ENCODE measurements at regions not wholly inside any gene's neighbourhood (a gene's known extent, or its start where the extent isn't known, plus 50 kb on each side); places are given as distances from the start of the nearest gene placed in this dataset.

DNA sequence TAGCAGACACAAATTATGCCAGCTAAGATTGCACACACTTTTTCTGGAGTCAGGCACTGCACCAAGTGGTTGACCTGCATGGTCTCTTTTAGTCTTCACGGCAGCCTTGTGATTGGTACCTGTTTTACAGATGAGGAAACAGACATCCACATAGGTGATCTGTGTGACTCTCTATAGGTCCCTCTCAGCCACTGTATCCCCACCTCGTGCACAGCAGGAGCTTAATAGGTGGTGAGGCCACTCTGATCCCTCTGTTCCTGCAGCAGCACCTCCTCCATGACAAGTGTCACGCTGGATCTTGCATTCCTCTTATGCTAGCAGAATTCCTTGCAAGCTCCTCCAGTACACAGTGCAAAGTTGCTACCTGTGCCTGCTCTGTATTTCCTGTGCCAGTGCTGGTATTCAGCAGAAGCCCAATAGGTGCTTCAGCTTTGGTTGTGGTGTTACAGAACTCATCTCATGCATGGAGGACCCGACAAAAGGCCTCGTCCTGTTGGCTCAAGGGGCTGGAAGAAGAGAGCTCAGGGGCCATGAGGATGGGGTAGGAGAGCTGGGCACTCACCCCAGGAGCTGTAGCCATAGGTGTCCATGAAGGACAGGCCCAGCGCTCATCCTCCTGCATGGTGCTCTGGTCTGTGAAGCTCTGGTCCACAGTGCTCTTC lies 546.7 kb downstream of the PTPRU start:
- Histone ChIP-seq H3K4me3 (ENCODE audit: low read depth, low read length) (no peak overlapping the region), H3K27ac (ENCODE audit: low read depth, low read length) (no peak overlapping the region), H3K36me3 (ENCODE audit: insufficient read depth, low read length) (no peaks in the 10 kb centered on the region), H3K79me2 (ENCODE audit: control insufficient read depth, insufficient read depth, low read length, unreplicated experiment) (no peaks in the 10 kb centered on the region), H2AFZ (ENCODE audit: low read length, unreplicated experiment) (no peak overlapping the region), H3K27me3 (ENCODE audit: insufficient read depth, low read length) (peaks cover 37% of the 10 kb centered on the region), H3K4me1 (ENCODE audit: control insufficient read depth, insufficient read depth, low read length, unreplicated experiment) (no peaks in the 10 kb centered on the region)

DNA sequence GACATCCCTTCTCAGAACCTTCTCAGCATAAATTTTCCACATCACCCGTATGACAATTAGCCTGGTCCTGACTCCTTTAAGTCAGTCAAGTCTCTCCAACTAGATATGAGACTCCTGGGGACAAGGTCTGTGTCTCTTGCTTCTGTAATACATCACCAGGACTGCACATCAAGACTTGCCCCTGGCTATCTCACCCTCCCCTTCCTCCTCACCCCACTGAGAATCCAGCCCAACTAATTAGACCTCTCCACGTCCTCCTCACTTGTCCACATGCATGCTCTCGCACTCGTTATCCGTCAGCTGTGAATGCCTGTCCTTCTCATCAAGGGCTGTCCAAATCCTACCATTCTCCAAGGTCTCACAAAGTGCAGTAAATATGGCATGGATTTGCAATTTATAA lies 542.8 kb downstream of the PTPRU start:
- Histone ChIP-seq H3K4me1 (ENCODE audit: control insufficient read depth, insufficient read depth, low read length, unreplicated experiment) (no peaks in the 10 kb centered on the region), H2AFZ (ENCODE audit: low read length, unreplicated experiment) (no peak overlapping the region), H3K27me3 (ENCODE audit: insufficient read depth, low read length) (peaks cover 37% of the 10 kb centered on the region)

GRCh38 chr1:29777522-29777921 lies 541.2 kb downstream of the PTPRU start:
- H3K79me2 ChIP-seq (ENCODE audit: control insufficient read depth, insufficient read depth, low read length, unreplicated experiment): no peaks in the 10 kb centered on the region
- H3K27me3 ChIP-seq (ENCODE audit: insufficient read depth, low read length): peaks cover 37% of the 10 kb centered on the region
- no peaks in the 10 kb centered on the region for H3K36me3 ChIP-seq (ENCODE audit: insufficient read depth, low read length)
- no peak overlapping the region for H2AFZ ChIP-seq (ENCODE audit: low read length, unreplicated experiment)
- no peak overlapping the region for H3K27ac ChIP-seq (ENCODE audit: low read depth, low read length)
- H3K4me3 ChIP-seq (ENCODE audit: low read depth, low read length): no peak overlapping the region
- H3K4me1 ChIP-seq (ENCODE audit: control insufficient read depth, insufficient read depth, low read length, unreplicated experiment): no peaks in the 10 kb centered on the region

More for the DNA sequence above, 542.8 kb downstream of the PTPRU start:
- H3K4me3 ChIP-seq (ENCODE audit: low read depth, low read length): no peak overlapping the region
- no peaks in the 10 kb centered on the region for H3K36me3 ChIP-seq (ENCODE audit: insufficient read depth, low read length)
- H3K79me2 ChIP-seq (ENCODE audit: control insufficient read depth, insufficient read depth, low read length, unreplicated experiment): no peaks in the 10 kb centered on the region
- no peak overlapping the region for H3K27ac ChIP-seq (ENCODE audit: low read depth, low read length)

DNA sequence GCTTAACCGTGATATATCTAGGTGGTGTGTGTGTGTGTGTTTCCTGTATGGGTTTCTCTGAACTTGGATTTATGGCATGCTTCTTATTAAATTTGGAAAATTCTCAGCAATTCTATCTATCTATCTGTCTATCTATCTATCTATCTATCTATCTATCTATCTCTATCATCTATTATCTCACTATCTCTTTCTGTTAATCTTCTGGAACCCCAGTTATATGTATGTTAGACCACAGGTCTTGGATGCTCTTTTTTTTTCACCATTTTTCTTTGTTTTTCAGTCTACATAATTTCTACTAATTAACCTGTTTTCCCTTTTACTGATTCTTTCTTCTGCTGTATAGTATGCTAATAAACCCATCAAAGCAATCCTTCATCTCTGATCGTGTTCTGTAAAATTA lies 538.0 kb downstream of the PTPRU start:
- H3K36me3 ChIP-seq (ENCODE audit: insufficient read depth, low read length): no peaks in the 10 kb centered on the region
- no peaks in the 10 kb centered on the region for H3K4me1 ChIP-seq (ENCODE audit: control insufficient read depth, insufficient read depth, low read length, unreplicated experiment)
- H3K27ac ChIP-seq (ENCODE audit: low read depth, low read length): no peak overlapping the region
- H3K4me3 ChIP-seq (ENCODE audit: low read depth, low read length): no peak overlapping the region
- no peaks in the 10 kb centered on the region for H3K79me2 ChIP-seq (ENCODE audit: control insufficient read depth, insufficient read depth, low read length, unreplicated experiment)
- no peak overlapping the region for H2AFZ ChIP-seq (ENCODE audit: low read length, unreplicated experiment)
- H3K27me3 ChIP-seq (ENCODE audit: insufficient read depth, low read length): peaks cover 9% of the 10 kb centered on the region

- Histone ChIP-seq H3K4me1 (ENCODE audit: control insufficient read depth, insufficient read depth, low read length, unreplicated experiment) (no peaks in the 10 kb centered on the region), H2AFZ (ENCODE audit: low read length, unreplicated experiment) (no peak overlapping the region)
Observed at GRCh38 chr1:29772584-29773100, 536.3 kb downstream of the PTPRU start.

DNA sequence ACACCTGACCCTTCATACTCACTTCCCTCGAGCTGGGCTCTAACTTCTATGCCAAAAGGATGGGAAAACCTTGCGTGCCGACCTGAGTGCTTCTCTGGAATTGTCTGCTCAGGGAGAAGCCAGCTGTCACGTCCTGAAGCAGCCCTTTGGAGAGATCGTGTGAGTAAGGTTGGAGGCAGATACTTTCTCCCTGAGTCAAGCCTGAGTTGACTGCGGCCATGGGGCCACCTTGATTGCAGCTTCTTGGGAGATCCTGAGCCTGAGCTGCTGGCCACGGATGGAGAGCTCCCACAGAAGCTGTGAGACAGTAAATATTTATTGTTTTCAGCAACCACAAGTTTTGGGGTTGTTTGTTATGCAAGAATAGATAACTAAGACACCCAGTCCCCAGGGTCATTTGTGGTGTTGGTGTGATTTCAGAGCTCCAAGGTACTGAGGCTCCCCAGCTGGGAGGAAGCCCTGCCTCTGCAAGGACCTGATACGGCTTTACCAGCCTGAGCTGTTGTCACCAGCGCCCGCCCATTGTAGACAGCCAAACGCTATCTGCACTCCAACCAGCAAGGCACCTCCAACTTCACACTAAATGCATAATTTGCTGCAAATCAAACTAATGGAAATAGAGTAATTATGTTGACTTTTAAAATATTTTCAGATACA lies 531.6 kb downstream of the PTPRU start:
- Histone ChIP-seq H3K36me3 (ENCODE audit: insufficient read depth, low read length) (no peaks in the 10 kb centered on the region), H3K27me3 (ENCODE audit: insufficient read depth, low read length) (peaks cover 21% of the 10 kb centered on the region), H2AFZ (ENCODE audit: low read length, unreplicated experiment) (no peak overlapping the region), H3K79me2 (ENCODE audit: control insufficient read depth, insufficient read depth, low read length, unreplicated experiment) (no peaks in the 10 kb centered on the region), H3K27ac (ENCODE audit: low read depth, low read length) (no peak overlapping the region), H3K4me3 (ENCODE audit: low read depth, low read length) (no peak overlapping the region), H3K4me1 (ENCODE audit: control insufficient read depth, insufficient read depth, low read length, unreplicated experiment) (no peaks in the 10 kb centered on the region)

More at GRCh38 chr1:29772584-29773100, 536.3 kb downstream of the PTPRU start:
- Histone ChIP-seq H3K27me3 (ENCODE audit: insufficient read depth, low read length) (no peaks in the 10 kb centered on the region; the same call in 1 of the 2 replicates), H3K4me3 (ENCODE audit: low read depth, low read length) (no peak overlapping the region), H3K79me2 (ENCODE audit: control insufficient read depth, insufficient read depth, low read length, unreplicated experiment) (no peaks in the 10 kb centered on the region), H3K27ac (ENCODE audit: low read depth, low read length) (no peak overlapping the region), H3K36me3 (ENCODE audit: insufficient read depth, low read length) (no peaks in the 10 kb centered on the region)

GRCh38 chr1:29767088-29767685 lies 530.9 kb downstream of the PTPRU start:
- Histone ChIP-seq H3K4me1 (ENCODE audit: control insufficient read depth, insufficient read depth, low read length, unreplicated experiment) (no peaks in the 10 kb centered on the region), H3K27me3 (ENCODE audit: insufficient read depth, low read length) (peaks cover 27% of the 10 kb centered on the region), H3K79me2 (ENCODE audit: control insufficient read depth, insufficient read depth, low read length, unreplicated experiment) (no peaks in the 10 kb centered on the region), H3K36me3 (ENCODE audit: insufficient read depth, low read length) (no peaks in the 10 kb centered on the region), H3K4me3 (ENCODE audit: low read depth, low read length) (no peak overlapping the region), H3K27ac (ENCODE audit: low read depth, low read length) (no peak overlapping the region), H2AFZ (ENCODE audit: low read length, unreplicated experiment) (no peak overlapping the region)

DNA sequence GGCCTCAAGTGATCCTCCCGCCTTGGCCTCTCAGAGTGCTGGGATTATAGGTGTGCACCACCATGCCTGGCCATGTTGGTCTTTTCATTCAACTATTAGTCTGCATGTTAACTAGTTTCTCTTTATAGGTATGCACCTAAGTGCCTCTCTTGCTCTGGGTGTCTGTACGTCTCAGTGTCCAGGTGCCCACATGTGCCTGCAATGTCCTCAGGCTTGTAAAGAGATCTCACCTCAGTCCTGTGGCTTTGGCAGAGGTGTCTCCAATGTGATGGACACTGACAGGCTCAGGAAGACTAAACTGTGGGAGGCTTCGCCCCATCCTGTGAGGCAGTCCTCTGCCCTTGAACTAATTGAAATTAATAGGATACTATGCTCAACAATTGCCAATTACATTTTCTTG lies 526.3 kb downstream of the PTPRU start:
- H3K36me3 ChIP-seq (ENCODE audit: insufficient read depth, low read length): no peaks in the 10 kb centered on the region
- no peaks in the 10 kb centered on the region for H3K79me2 ChIP-seq (ENCODE audit: control insufficient read depth, insufficient read depth, low read length, unreplicated experiment)
- no peak overlapping the region for H2AFZ ChIP-seq (ENCODE audit: low read length, unreplicated experiment)
- no peaks in the 10 kb centered on the region for H3K4me1 ChIP-seq (ENCODE audit: control insufficient read depth, insufficient read depth, low read length, unreplicated experiment)
- H3K4me3 ChIP-seq (ENCODE audit: low read depth, low read length): no peak overlapping the region
- no peak overlapping the region for H3K27ac ChIP-seq (ENCODE audit: low read depth, low read length)
- H3K27me3 ChIP-seq (ENCODE audit: insufficient read depth, low read length): peaks cover 27% of the 10 kb centered on the region

DNA sequence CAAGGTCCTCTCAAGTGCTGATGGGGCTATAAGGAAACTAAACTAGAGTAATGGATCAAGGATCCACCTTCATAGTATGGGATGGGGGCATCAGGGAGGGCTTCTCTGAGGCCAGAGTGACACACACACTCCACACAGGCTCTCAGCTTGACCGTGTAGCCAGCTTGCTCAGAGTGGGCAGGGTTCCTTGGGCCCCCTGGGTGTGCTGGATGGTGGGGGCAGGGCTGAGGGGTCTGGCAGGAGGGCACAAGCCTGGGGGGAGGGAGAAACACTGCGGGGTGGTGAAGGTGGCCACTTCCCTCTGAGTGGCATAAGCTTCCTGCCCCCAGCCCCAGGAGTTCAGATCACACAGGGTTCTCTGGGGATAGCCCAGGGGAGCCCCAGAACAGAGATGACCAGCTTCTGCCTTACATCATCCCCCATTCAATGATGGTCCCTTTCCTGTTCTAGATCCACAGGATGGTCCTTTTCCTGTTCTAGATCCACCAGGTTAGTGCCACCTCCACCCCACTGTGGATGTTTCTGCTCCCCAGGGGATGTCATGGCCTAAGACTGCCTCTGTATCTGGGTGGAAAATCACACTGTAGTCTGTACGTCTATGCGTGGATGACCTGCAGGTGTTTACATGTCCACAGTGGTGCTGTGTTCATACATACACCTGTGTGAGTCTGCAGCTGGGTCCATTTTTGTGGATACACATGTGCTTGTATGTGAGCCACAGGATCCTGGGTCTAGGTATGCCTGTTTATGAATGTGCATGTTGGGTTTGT lies 525.0 kb downstream of the PTPRU start:
- no peaks in the 10 kb centered on the region for H3K79me2 ChIP-seq (ENCODE audit: control insufficient read depth, insufficient read depth, low read length, unreplicated experiment)
- no peaks in the 10 kb centered on the region for H3K4me1 ChIP-seq (ENCODE audit: control insufficient read depth, insufficient read depth, low read length, unreplicated experiment)

GRCh38 chr1:29760067-29760564 lies 523.8 kb downstream of the PTPRU start:
- Histone ChIP-seq H3K27me3 (ENCODE audit: insufficient read depth, low read length) (peaks cover 15% of the 10 kb centered on the region), H3K4me1 (ENCODE audit: control insufficient read depth, insufficient read depth, low read length, unreplicated experiment) (no peaks in the 10 kb centered on the region), H3K27ac (ENCODE audit: low read depth, low read length) (no peak overlapping the region), H3K36me3 (ENCODE audit: insufficient read depth, low read length) (no peaks in the 10 kb centered on the region), H2AFZ (ENCODE audit: low read length, unreplicated experiment) (no peak overlapping the region), H3K79me2 (ENCODE audit: control insufficient read depth, insufficient read depth, low read length, unreplicated experiment) (no peaks in the 10 kb centered on the region), H3K4me3 (ENCODE audit: low read depth, low read length) (no peak overlapping the region)

More for the DNA sequence above, 525.0 kb downstream of the PTPRU start:
- Histone ChIP-seq H2AFZ (ENCODE audit: low read length, unreplicated experiment) (no peak overlapping the region), H3K27me3 (ENCODE audit: insufficient read depth, low read length) (peaks cover 20% of the 10 kb centered on the region), H3K4me3 (ENCODE audit: low read depth, low read length) (no peak overlapping the region), H3K36me3 (ENCODE audit: insufficient read depth, low read length) (no peaks in the 10 kb centered on the region), H3K27ac (ENCODE audit: low read depth, low read length) (no peak overlapping the region)

All from ACC112 (cell line).